Activated CD4-positive, alpha-beta T cell treated with anti-CD3 and anti-CD28 coated beads, Interleukin-10, Interleukin-2, amounts not matched to agents 100 ng/mL and 50 ng/mL, durations not matched to agents 16 hours and 8 hours (primary cell): ENCODE measurements at regions not wholly inside any gene's neighbourhood (a gene's known extent, or its start where the extent isn't known, plus 50 kb on each side); places are given as distances from the start of the nearest gene placed in this dataset.

Experiments
- DNase-seq: peaks from one replicate; pipeline ENCODE4 v3.0.0-alpha.2; 2020

- no peak for DNase-seq
Measured at GRCh38 chr20:57004951-57005933, 261.2 kb downstream of the BMP7 start.

GRCh38 chr20:57006411-57007170 is 259.9 kb downstream of the BMP7 start:
- DNase-seq = no peak

- no peak for DNase-seq
Measured at GRCh38 chr20:57007171-57007540, 259.3 kb downstream of the BMP7 start.

- DNase-seq = no peak
Measured at GRCh38 chr20:57008217-57008616, 258.2 kb downstream of the BMP7 start.

- no peak for DNase-seq
Measured at GRCh38 chr20:57009355-57009754, 257.1 kb downstream of the BMP7 start.

- DNase-seq = no peak
Measured at GRCh38 chr20:57009775-57010174, 256.7 kb downstream of the BMP7 start.

- no peak for DNase-seq
Measured at GRCh38 chr20:57012691-57013090, 253.8 kb downstream of the BMP7 start.

GRCh38 chr20:57013217-57013616 is 253.2 kb downstream of the BMP7 start:
- DNase-seq = no peak

GRCh38 chr20:57013741-57014140 is 252.7 kb downstream of the BMP7 start:
- no peak for DNase-seq

GRCh38 chr20:57020364-57020763 is 246.1 kb downstream of the BMP7 start:
- DNase-seq = no peak

- DNase-seq = no peak
Measured at GRCh38 chr20:57022306-57022705, 244.1 kb downstream of the BMP7 start.

- no peak for DNase-seq
Measured at GRCh38 chr20:57023007-57023406, 243.4 kb downstream of the BMP7 start.

GRCh38 chr20:57023997-57024396 is 242.4 kb downstream of the BMP7 start:
- no peak for DNase-seq

- DNase-seq = no peak
Measured at GRCh38 chr20:57024849-57025248, 241.6 kb downstream of the BMP7 start.

GRCh38 chr20:57025261-57025660 is 241.2 kb downstream of the BMP7 start:
- DNase-seq = no peak

GRCh38 chr20:57025666-57026224 is 240.7 kb downstream of the BMP7 start:
- no peak for DNase-seq

- no peak for DNase-seq
Measured at GRCh38 chr20:57027777-57028176, 238.7 kb downstream of the BMP7 start.

GRCh38 chr20:57030611-57031600 is 235.5 kb downstream of the BMP7 start:
- DNase-seq = no peak

GRCh38 chr20:57031867-57032355 is 234.5 kb downstream of the BMP7 start:
- DNase-seq = no peak

GRCh38 chr20:57032847-57033246 is 233.6 kb downstream of the BMP7 start:
- no peak for DNase-seq

- DNase-seq = no peak
Measured at GRCh38 chr20:57034001-57034400, 232.4 kb downstream of the BMP7 start.

GRCh38 chr20:57037689-57038088 is 228.8 kb downstream of the BMP7 start:
- DNase-seq = no peak
